Heart left ventricle (tissue), 13 donors: ENCODE measurements at regions not wholly inside any gene's neighbourhood (a gene's known extent, or its start where the extent isn't known, plus 50 kb on each side); places are given as distances from the start of the nearest gene placed in this dataset.

Experiments used
- CTCF ChIP-seq, 12 donors: fragments of 200-600 bp; sonication (generic) in 4 of 12; IDR thresholded peaks; one replicate each; pipeline versions ENCODE4 v1.5.0 to v1.8.0; 2018 to 2022; ENCODE audit warnings: antibody characterized with exemption in 12 of 12, mild to moderate bottlenecking in 5 of 12
- POLR2A ChIP-seq, 2 donors: fragments of 450-650 bp; IDR thresholded peaks; one replicate each; pipeline ENCODE4 v1.6.1; 2017; ENCODE audit warnings: antibody characterized with exemption in 2 of 2, mild to moderate bottlenecking in 2 of 2, moderate library complexity in 2 of 2
- donor health status: ischemic (EF 13 %, LVEDD 7.1; RV severe dilation, severe dysfunction).
- donor health status: DM: no; HTN: yes; CAD: no.
- donor health status: DM: no; HTN: no; CAD: no.
- donor health status: ischemic (EF 25% LVEDD 6.9; RV normal size, moderate dysfunction).
- donor health status: ischemic (EF 25% LVEDD 5.7; RV mildly dilated, moderate dysfunction).
- donor health status: ischemic (EF 35%, LVEDD 5.7; RV mildly dilated, moderate dysfunction).
- donor health status: nonischemic (EF 11% LVEDD 7.7; RV severe dilation, severe dysfunction).
- donor health status: DM: yes; HTN: yes; CAD: no.
- donor health status: PGD.
- donor health status: ischemic (EF 29% LVEDD 5.4; RV normal size, mild dysfunction).
- donor health status: nonischemic (EF 23%, LVEDD 6.1; RV moderate dilation, normal function).

DNA sequence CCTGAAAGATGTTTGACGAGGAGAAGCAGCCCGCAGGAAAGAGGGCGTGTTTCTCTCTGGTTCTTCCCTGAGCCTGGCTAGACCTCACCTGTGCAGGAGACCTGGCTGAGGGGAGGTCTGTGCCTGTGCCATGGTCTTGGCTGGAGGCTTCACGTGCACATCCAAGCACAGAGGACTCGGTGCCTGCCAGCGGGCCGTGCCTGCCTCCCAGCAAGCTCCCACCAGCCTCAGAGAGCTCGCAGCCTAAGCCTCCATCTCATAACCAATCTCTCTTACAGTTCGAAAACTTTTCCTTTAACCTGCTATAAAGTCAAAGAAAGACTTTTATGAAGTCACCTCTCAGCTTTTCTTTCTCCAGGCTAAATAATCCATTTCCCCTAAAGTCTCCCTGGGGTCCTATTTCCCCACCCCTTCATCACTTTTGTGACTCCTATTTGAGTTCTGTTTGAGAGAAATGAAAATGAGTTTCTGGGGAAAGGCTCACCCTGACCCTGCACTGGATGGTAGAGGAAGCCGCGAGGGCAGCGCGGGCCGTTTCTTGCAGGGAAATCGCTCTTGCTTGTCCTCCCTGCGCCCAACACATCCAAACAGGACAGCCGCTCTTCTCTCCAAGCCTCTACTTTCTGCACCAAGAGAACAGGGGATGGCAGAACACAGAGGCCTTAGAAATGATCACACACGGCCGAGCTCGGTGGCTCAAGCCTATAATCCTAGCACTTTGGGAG lies 521.0 kb downstream of the SOX11 start:
- TF ChIP-seq CTCF (IDR thresholded peaks at IDR 0.05), result no peak
- TF ChIP-seq POLR2A (IDR thresholded peaks at IDR 0.05), result no peak
